DMS153 treated with DMSO at 0.1 percent for 48 hours (cell line): ENCODE measurements at regions not wholly inside any gene's neighbourhood (a gene's known extent, or its start where the extent isn't known, plus 50 kb on each side); places are given as distances from the start of the nearest gene placed in this dataset.

ENCODE experiments used
- DNase-seq: peaks from one replicate; lab custom pipeline; 2025; ENCODE audit not compliant: unreplicated experiment; lab: John Stamatoyannopoulos, UW

DNA sequence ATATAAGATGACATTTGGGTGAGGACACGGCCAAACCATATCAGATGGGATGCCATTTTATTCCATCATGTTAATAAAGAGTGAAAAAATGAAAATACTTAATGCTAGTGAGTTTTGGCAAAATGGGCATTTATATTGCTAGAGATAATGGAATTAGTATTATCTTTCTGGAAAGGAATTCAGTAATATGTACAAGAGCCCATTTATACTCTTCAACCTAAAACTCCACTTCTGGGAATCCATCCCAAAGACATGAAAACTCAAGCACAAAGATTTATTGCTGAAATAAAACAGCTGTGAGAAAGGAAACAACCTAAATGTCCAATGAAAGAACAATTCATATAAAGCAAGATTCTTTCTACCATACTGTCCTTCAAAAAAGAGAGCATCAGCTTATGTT lies 96.0 kb upstream of the TMEM168 start:
- no peak for DNase-seq

DNA sequence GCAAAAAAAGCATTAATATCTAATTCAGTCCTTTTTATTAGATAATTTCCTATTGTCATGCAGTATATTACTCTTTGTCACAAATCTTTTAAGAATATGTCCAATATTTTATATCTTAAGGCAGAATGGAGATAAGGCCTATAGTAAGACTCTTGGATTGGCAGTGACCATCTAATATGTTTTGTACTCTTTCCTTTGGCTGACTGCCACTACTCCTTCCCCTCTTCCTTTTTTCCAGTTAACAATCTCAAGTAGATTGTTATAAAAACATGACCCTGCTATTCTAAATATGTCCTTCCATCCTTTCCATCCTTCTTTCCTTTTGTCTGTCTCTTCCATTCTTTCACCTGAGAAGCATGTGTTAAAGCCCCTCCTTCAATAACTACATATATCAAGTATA lies 92.8 kb upstream of the TMEM168 start:
- DNase-seq: no peak

DNA sequence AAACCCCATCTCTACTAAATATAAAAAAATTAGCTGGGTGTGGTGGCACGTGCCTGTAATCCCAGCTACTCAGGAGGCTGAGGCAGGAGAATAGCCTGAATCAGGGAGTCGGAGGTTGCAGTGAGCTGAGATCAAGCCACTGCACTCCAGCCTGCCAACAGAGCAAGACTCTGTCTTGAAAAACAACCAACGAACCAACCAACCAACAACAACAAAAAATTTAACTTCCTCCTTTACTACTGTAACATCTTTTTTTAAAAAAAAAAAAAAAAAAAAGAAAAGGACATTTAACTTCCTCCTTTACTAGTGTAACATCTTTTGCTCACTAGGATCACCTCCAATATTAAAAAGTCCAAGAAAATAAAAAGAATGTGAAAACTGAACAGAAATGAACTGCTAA lies 92.3 kb upstream of the TMEM168 start:
- no peak for DNase-seq

DNA sequence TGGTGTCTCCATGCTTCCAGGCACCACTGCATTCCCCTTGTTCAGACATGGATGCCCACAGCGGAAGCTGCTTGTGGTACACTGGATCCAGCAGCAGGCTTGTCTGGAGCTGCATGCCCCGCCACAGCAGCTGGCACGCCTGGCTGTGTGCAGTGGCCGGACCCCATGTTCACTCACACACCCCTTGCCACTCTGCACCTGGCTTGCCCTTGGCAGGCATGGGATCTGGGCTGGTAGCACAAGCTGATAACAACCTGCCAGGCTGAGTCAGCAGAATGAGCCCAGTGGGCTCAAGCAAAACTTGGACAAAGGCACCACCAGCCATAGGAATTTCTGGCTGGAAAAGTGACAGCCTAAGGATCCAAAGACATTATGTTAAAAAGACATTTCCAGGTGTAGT lies 91.8 kb upstream of the TMEM168 start:
- no peak for DNase-seq

DNA sequence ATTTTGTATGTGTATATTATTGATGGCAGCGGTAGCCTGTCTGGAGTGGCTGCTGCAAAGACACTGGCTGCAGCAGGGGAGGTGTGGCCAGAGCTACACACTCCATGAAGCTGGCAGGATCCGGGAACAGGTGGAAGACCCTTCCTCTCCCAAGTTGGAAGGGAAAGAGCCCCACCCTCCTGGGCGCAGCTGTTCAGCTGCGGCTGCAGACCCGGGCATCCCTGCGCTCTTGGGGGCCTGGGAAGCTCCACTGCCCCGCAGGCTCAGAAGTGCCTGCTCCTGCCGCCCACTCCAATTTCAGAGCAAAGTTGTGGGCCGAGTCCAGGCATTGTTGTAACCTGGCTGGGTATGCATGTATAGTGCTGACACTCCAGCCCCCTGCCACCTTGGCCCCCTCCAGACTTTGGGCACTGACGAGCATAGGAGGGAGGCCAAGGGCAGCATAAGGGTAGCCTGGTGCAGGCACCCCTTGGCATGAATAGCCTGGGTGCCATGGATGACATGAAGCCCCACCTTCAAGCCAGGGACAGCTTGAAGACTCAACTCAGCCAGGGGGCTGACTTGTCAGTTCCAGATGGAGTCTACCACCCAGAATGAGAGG lies 90.7 kb upstream of the TMEM168 start:
- no peak for DNase-seq

DNA sequence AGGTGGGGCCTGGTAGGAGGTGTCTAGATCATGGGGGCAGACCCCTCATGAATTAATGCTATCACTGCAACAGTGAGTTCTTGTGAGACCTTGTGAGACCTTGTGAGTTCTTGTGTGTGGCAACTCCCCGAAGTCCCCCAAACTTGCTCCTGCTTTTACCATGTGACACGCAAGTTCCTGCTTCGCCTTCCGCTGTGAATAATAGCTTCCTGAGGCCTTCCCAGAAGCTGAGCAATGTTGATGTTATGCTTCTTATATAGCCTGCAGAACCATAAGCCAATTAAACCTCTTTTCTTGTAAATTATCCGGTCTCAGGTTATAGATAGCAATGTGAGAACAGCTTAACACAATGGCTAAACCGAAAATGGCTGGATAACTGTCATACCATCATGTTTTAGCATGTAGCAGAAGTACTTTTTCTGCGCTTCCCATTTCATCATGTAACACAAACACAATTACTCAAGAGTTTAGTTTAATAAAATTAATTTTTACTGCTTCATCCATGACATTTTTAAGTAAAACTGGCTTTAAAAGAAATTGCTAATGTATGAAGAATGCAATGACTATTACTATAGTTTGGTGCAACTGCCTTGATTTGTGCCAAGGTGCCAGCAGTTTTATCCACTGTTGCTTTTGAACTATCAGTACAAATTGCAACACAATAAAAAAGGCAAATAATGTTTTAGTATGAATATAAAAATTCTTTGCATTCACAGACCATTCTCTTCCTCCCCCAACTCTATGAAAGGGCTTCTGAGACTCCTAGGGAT lies 87.7 kb upstream of the TMEM168 start:
- no peak for DNase-seq

DNA sequence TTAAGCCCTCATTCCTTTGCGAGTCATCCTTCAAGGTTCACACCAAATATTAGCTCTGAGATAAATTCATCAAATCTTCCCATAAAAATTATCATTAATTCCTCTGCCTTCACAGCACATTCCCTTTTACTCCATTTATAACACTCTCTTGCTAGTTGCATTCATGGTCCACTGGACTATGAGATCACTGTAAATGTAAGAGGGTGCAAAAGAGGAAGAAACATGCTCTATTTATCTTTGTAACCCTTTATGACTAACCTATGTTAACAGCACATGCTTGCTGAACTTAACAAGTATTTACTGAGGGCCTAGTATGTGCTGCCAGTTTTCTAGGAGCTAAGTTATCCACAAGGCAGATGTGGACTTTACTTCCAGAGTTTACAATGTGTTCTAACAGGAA lies 86.7 kb upstream of the TMEM168 start:
- no peak for DNase-seq

DNA sequence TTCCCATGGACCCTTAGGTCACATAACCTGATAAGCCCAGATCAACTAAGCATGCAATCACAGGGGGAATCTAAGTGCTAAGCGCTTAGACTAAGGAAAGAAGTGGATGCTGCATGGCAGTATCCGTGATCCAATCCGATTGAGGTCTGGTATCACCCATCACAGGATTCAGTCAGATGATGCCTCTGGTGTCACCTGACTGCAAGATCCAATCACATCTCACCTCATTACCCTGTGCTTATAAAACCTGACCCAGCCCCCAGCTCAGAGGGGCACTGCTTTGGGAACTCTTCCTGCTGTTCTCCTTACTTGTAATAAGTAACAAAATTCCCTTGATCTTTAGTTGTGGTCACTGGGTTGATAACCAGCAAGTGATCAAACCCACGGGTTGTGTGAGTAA lies 84.7 kb upstream of the TMEM168 start:
- no peak for DNase-seq

DNA sequence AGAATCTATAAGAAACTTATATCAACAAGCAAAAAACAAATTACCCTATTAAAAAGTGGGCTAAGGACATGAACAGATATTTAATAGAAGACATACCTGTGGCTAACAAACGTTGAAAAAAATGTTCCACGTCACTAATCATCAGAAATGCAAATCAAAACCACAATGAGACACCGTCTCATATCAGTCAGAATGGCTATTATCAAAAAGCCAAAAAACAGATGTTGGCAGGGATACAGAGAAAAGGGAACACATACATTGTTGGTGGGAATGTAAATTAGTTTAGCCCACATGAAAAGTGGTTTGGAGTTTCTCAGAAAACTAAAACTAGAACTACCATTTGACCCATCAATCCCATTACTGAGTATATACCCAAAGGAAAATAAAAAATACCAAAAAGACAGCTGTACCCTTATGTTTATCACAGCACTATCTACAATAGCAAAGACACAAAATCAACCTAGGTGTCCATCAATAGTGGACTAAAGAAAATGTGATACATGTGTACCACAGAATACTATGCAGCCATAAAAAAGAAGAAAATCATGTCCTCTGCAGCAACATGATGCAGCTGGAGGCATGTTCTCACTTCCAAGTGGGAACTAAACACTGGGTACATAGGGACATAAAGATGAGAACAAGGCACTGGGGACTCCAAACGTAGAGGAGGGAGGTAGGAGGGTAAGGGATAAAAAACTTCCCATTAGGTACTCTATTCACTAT lies 83.8 kb upstream of the TMEM168 start:
- no peak for DNase-seq

DNA sequence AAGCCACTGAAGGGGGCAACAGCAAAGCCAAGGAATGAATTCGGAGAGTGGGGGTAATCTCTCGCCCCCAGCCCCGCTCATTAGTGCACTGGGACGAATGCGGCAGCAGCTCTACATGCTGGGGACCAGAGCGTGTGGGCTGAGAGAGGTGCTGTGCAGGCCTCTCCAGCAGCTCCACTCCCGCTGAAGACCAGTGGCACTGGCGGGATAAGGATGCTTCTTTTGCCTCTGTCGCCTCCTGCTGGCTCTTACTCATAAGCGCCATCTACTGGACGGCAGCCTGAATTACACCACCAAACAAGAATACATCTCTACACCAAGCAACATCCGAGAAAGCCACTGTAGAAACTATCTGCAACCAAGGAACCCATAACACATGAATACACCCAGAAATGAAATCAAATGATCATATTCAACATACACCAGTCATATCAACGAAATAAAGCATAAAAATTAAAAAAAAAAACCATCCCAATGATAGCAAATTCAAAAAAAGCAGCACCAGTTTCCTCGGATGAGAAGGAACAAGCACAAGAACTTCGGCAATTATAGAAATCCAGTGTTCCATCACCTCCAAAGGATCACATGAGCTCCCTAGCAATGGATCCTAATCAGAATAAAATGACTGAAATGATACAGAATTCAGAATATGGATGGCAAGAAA lies 79.0 kb upstream of the TMEM168 start:
- no peak for DNase-seq

DNA sequence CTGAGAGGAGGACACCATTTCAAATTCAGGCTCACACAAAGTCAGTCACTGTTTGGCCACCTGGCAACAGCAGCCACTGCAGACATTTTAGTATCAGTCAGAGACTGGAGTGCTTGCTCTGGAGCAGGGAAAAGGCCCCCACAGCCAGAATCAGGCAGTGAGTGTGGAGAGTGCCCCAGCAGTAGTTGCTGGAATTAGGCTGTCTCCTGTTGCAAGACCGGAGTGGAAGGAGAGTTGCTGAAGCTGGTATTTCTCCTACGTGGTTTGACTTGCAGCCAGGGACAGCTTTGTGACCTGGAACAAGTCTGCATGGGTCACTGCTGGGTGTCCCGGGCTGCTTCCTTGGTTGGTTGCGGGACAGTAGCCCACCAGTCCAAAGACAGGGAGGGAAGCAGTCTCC lies 78.4 kb upstream of the TMEM168 start:
- no peak for DNase-seq

DNA sequence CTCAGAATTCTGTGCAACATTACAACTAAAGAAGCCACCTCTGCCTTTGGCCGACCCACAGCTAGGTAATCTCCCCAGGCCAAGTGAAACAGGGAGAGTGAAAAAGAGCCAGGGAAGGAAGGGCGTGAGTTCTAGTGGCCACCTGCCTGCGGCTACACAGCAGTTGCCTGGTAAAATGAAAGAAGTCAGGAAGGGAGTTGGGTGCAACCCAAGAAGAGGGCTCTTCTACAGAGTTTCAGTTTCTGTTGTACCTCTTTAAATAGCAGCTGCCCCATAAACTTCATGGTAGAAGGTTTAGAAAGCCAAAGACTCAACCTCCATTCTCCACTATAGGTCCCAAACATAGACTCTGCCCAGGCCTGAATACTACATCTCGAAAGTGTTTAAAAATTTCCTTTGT lies 76.2 kb upstream of the TMEM168 start:
- no peak for DNase-seq

DNA sequence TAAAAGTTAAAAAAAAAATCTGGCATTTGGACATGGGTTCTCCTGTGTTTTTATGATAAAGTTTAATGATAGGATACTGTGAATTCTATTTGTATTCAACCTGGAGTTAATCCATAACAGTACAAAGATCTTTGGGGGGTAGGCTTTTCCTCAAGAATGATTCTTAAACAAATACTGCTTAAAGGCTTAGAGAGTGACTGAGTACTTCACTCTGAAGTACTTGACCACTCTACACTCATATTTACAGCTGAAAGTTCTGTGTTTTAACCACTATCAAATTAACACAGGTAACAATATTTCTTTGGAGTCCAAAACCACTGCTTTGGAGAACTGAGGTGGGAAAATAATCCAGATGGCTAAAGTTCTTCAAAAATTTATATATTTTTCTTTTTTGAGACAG lies 74.2 kb upstream of the TMEM168 start:
- DNase-seq: no peak

DNA sequence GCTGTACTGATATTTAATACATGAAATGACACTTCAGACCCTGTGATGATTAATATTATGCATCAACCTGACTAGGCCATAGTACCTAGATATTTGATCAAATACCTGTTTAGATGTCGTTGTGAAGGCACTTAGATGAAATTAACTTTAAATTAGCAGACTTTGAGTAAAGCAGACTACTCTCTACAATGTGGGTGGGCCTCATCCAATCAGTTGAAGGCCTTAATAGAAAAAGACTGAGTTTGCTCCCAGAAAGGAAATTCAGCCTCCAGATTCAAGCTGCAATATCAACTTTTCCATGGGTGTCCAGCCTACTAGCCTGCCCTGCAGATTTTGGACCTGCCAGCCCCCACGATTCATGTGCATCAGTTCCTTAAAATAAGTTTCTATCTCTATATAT lies 68.6 kb upstream of the TMEM168 start:
- DNase-seq: no peak

DNA sequence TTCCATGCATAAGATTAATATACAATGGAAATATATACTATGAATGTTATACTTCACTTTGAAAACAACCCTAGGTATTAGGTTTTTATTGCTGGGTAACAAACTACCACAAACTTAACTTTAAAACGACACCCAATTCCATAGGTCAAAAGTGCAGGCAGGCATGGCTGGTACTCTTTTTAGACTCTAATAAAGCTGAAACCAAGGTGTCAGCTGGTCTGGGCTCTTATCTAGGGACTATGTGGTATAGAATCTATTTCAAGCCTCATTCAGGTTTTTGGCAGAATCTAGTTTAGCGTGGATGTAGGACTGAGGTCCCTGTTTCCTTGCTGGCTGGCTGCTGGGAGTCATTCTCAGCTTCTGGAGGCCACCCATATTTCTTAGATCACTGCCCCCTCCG lies 65.0 kb upstream of the TMEM168 start:
- no peak for DNase-seq

DNA sequence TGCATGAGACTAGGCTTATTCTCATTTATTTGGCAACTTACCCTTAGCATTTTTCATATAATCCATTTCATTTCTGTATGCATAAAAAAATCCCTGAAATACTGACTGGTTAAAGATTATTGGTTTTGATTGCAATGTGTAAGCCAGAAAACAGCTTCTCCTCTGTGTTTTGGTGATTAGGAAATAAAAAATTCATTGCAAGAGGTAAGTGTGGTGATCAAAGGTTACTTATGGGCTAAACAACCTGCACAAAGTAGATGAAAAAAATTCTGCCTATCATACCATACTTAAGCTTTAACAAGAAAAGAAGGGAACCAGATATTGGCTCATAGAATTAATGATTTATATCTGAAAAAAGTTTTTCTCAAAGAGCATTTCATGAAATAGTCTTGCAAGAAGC lies 64.0 kb upstream of the TMEM168 start:
- no peak for DNase-seq

DNA sequence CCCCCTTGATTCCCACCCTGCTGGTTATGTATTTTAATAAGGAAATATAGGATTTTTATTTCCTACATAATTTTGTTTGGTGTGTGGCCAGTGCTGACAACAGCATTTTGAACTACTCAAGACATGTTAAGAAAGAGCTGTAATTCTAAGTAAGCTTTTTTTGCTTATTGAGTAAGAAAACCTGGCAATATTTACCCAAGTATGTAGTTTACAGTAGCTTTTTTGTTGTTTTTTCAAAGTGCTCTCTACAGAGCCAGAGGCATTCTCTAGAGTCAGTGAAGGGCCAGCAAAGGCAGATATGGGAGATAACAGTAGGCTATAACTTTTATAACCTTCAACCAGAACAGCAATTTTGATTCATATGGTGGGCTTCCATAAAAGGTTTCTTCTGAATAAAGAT lies 63.2 kb upstream of the TMEM168 start:
- no peak for DNase-seq

DNA sequence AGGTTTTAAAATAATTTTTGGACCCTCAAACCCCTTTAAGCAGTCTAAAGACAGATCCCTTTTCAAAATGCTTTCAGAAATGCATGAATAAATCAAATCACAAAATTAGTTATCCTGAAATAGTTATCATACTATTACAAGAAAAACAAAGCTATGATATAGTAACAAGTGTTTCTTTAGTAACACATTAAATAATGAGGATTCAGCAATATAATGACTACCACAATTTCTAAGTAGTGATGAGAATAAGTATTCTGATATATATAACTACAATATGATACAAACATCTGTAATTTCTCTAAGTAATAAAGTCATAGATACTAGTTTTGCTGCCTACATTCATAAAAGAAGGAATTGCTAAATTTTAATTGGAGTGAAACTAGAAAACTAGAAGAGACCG lies 53.0 kb upstream of the TMEM168 start:
- DNase-seq: no peak
